ENCODE measurements at regions not wholly inside any gene's neighbourhood (a gene's known extent, or its start where the extent isn't known, plus 50 kb on each side); places are given as distances from the start of the nearest gene placed in this dataset.

- POLR2A ChIA-PET, result no interaction called here
- WGBS (ENCODE audit: low lambda C conversion rate), result 78% methylated on average over 16 of the region's 16 CpGs
Measured at GRCh38 chr2:469514-469913, 181.6 kb upstream of the ALKAL2 start.

More at GRCh38 chr2:469514-469913, 181.6 kb upstream of the ALKAL2 start:
- no peaks in the 10 kb centered on the region for H3K27me3 ChIP-seq (ENCODE audit: insufficient read depth)
- H3K27ac ChIP-seq (ENCODE audit: low read depth in 2 of 2, low read length in 1 of 2), result no peak overlapping the region
- DNase-seq, result no peak
- H3K36me3 ChIP-seq (replicated peaks in 1 of 2; ENCODE audit: control insufficient read depth in 1 of 2, insufficient read depth in 2 of 2, low read length in 1 of 2), result no peaks in the 10 kb centered on the region
- no peaks in the 10 kb centered on the region for H4K20me1 ChIP-seq (ENCODE audit: insufficient read depth)
- 0 out of 2 replicates have a peak, but pooled peaks cover 11% of the 10 kb centered on the region for H3K9me3 ChIP-seq
- no peak overlapping the region for H3K4me2 ChIP-seq
- no peak overlapping the region for H3K9ac ChIP-seq
- H3K9me2 ChIP-seq, result no peaks in the 10 kb centered on the region
- no peaks in the 10 kb centered on the region for H3K79me2 ChIP-seq (ENCODE audit: insufficient read depth)
- peaks cover 0 to 2% of the 10 kb centered on the region in 2 experiments; a peak in 1 of 4 replicates for H3K4me1 ChIP-seq (ENCODE audit: control insufficient read depth in 1 of 2, insufficient read depth in 2 of 2, low read depth in 1 of 2, low read length in 1 of 2)
- no peak for TF ChIP-seq MXI1 (IDR thresholded peaks at IDR 0.05; ENCODE audit: low read depth, low read length)
- no peak for TF ChIP-seq TAF1 (IDR thresholded peaks at IDR 0.05; ENCODE audit: borderline replicate concordance, low read depth, low read length)
- no peak for TF ChIP-seq NRF1 (IDR thresholded peaks at IDR 0.05; ENCODE audit: low read depth, low read length)
- no peak for TF ChIP-seq ELF1 (IDR thresholded peaks at IDR 0.05)
- TF ChIP-seq EZH2phosphoT487 (IDR thresholded peaks at IDR 0.05; ENCODE audit: borderline replicate concordance, low read depth), result no peak
- no peak for TF ChIP-seq RCOR1 (IDR thresholded peaks at IDR 0.05; ENCODE audit: low read length)
- TF ChIP-seq USF2 (IDR thresholded peaks at IDR 0.05; ENCODE audit: borderline replicate concordance, low read depth, low read length), result no peak
- TF ChIP-seq CHD2 (IDR thresholded peaks at IDR 0.05; ENCODE audit: low read length, partially characterized antibody), result no peak
- no peak for TF ChIP-seq USF1 (IDR thresholded peaks at IDR 0.05; ENCODE audit: borderline replicate concordance, low read depth)
- TF ChIP-seq SIN3A (IDR thresholded peaks at IDR 0.05; ENCODE audit: borderline replicate concordance, low read depth, low read length), result no peak
- TF ChIP-seq YY1 (IDR thresholded peaks at IDR 0.05; ENCODE audit: low read depth), result no peak
- TF ChIP-seq EP300 (IDR thresholded peaks at IDR 0.05; ENCODE audit: borderline replicate concordance in 1 of 2, low read depth in 1 of 2, low read length in 1 of 2), result no peak
- no peak for TF ChIP-seq REST (IDR thresholded peaks at IDR 0.05; ENCODE audit: low read depth, low read length)
- TF ChIP-seq NFIC (IDR thresholded peaks at IDR 0.05; ENCODE audit: borderline replicate concordance), result no peak
- TF ChIP-seq TCF12 (IDR thresholded peaks at IDR 0.05), result no peak
- no peak for TF ChIP-seq MEF2A (IDR thresholded peaks at IDR 0.05; ENCODE audit: borderline replicate concordance, low read depth)
- H2AFZ ChIP-seq (ENCODE audit: low read depth), result no peak overlapping the region
- CTCF ChIA-PET, result interaction anchor here (2.5 kb wide), 1 partner anchor 11 kb away, joined by 9 read pairs; no protein-coding TSS in a partner anchor
- H3F3A ChIP-seq (replicated peaks; ENCODE audit: insufficient read depth), result no peaks in the 10 kb centered on the region
- no peak overlapping the region for H3K4me3 ChIP-seq (ENCODE audit: low read depth in 2 of 2, low read length in 1 of 2)
